Esophagus (tissue), 2 donors: ENCODE measurements at regions not wholly inside any gene's neighbourhood (a gene's known extent, or its start where the extent isn't known, plus 50 kb on each side); places are given as distances from the start of the nearest gene placed in this dataset.

Source experiments
- H3K27ac ChIP-seq, 2 donors: one replicate each; pipeline ENCODE4 v1.5.1; 2013; ENCODE audit warnings: low read depth in 2 of 2, mild to moderate bottlenecking in 2 of 2, inconsistent platforms in 1 of 2, low read length in 1 of 2, moderate library complexity in 1 of 2
- H3K27me3 ChIP-seq, 2 donors: one replicate each; pipeline ENCODE4 v1.6.1; 2013; ENCODE audit warnings: low read length in 2 of 2, control low read depth in 1 of 2, mild to moderate bottlenecking in 1 of 2; ENCODE audit not compliant: insufficient read depth in 2 of 2, control insufficient read depth in 1 of 2
- H3K36me3 ChIP-seq, 2 donors: one replicate each; pipeline ENCODE4 v1.6.1; 2013; ENCODE audit warnings: low read length in 1 of 2; ENCODE audit not compliant: control insufficient read depth in 2 of 2, insufficient read depth in 2 of 2
- H3K4me1 ChIP-seq, 2 donors: one replicate each; pipeline ENCODE4 v1.6.1; 2013; ENCODE audit warnings: low read length in 1 of 2; ENCODE audit not compliant: control insufficient read depth in 2 of 2, insufficient read depth in 2 of 2
- H3K4me3 ChIP-seq, 2 donors: one replicate each; pipeline ENCODE4 v1.5.1; 2013; ENCODE audit warnings: low read length in 2 of 2, mild to moderate bottlenecking in 2 of 2, low read depth in 1 of 2, moderate library complexity in 1 of 2
- H3K9me3 ChIP-seq, 2 donors: one replicate each; pipeline ENCODE4 v1.6.1; 2013; ENCODE audit warnings: mild to moderate bottlenecking in 2 of 2, low read depth in 1 of 2, low read length in 1 of 2, moderate library complexity in 1 of 2; ENCODE audit not compliant: control insufficient read depth in 2 of 2, insufficient read depth in 1 of 2
- WGBS, 2 donors: extraction: QIAGEN DNeasy Blood & Tissue Kit; methylation state at CpG; one replicate each; pipeline ENCODE4 v1.1.7; 2013; 5-methylcytosine and 5-hydroxymethylcytosine counted together
- donor health status: healthy with polysubstance abuse.
- donor health status: Bipolar disorder and iron deficiency.

DNA sequence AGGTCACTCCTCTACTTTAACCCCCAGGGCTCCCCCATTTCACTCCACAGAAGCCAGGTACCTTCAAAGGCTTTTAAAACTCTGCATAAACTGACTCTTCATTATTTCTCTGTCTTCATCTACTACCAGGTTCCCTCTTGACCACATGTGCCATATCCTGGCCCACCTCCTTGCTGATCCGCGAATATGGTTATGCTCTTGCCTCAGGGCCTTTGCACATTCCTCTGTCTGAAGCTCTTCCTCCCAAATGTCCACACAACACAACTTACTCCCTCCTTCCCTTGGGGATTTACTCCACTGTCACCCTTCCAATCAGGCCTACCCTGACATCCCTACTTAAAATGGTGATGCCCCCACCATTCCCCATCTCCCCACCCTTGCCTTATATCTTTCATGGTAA, 134.6 kb upstream of the ANKRD55 start:
- H3K27ac ChIP-seq: no peak overlapping the region
- no peaks in the 10 kb centered on the region for H3K36me3 ChIP-seq
- peaks cover 0 to 2% of the 10 kb centered on the region in 2 donors for H3K9me3 ChIP-seq
- WGBS, 2 donors: 93% methylated on average over 2 of the region's 2 CpGs
- H3K27me3 ChIP-seq: no peaks in the 10 kb centered on the region
- no peak overlapping the region for H3K4me3 ChIP-seq
- H3K4me1 ChIP-seq: no peaks in the 10 kb centered on the region

DNA sequence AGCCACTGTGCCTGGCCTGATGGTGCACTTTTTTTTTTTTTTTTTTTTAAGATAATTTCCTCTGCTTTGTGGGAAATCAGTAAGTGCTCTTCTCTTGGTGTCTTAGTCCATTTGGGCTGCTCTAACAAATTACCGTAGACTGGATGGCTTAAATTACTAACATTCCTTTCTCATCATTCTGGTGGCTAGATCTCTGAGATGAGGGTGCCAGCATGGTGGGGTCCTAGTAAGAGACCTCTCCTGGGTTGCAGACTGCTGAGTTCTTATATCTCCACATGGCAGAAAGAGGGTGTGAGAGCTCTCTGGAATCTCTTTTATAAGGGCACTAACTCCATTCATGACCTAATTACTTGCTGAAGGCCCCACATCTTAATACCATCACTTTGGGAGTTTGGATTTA, 133.9 kb upstream of the ANKRD55 start:
- H3K4me3 ChIP-seq: no peak overlapping the region
- WGBS, 2 donors: 95 to 100% methylated on average over 1 of the region's 1 CpG
- H3K9me3 ChIP-seq: peaks cover 0 to 2% of the 10 kb centered on the region in 2 donors
- no peaks in the 10 kb centered on the region for H3K4me1 ChIP-seq
- no peaks in the 10 kb centered on the region for H3K27me3 ChIP-seq
- H3K27ac ChIP-seq: no peak overlapping the region
- H3K36me3 ChIP-seq: no peaks in the 10 kb centered on the region

DNA sequence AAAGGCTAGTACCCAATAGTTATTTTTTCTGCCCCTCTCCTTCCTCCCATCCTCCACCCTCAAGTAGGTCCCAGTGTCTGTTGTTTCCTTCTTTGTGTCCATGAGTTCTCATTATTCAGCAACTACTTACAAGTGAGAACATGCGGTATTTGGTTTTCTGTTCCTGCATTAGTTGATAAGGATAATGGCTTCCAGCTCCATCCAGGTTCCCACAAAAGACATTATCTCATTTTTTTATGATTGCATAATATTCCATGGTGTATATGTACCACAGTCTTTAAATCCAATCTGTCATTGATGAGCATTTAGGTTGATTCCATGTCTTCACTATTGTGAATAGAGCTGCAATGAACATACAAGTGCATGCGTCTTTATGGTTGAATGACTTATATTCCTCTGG, 128.3 kb upstream of the ANKRD55 start:
- Histone ChIP-seq H3K4me1 (peaks cover 0 to 6% of the 10 kb centered on the region in 2 donors), H3K36me3 (no peaks in the 10 kb centered on the region), H3K27ac (no peak overlapping the region), H3K4me3 (no peak overlapping the region), H3K9me3 (no peaks in the 10 kb centered on the region), H3K27me3 (no peaks in the 10 kb centered on the region)
- 95% methylated on average over 2 of the region's 2 CpGs for WGBS, 2 donors

DNA sequence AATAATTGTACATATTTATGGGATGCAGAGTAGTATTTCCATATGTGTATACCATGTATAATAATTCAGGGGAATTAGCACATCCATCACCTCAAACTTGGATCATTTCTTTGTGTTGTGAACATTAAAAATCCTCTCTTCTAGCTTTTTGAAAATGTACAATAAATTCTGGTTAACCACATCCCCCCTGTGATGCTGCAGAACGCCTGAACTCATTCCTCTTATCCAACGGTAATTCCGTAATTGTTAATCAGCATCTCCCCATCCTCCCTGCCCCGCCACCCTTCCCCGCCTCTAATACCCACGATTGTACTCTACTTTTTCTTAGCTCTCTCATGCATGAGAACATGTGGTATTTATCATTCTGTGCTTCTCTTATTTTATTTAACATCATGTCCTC, 127.7 kb upstream of the ANKRD55 start:
- Histone ChIP-seq H3K4me1 (peaks cover 0 to 6% of the 10 kb centered on the region in 2 donors), H3K9me3 (no peaks in the 10 kb centered on the region), H3K27ac (no peak overlapping the region), H3K27me3 (no peaks in the 10 kb centered on the region), H3K4me3 (no peak overlapping the region), H3K36me3 (no peaks in the 10 kb centered on the region)
- WGBS, 2 donors: 85 to 86% methylated on average over 6 of the region's 6 CpGs

DNA sequence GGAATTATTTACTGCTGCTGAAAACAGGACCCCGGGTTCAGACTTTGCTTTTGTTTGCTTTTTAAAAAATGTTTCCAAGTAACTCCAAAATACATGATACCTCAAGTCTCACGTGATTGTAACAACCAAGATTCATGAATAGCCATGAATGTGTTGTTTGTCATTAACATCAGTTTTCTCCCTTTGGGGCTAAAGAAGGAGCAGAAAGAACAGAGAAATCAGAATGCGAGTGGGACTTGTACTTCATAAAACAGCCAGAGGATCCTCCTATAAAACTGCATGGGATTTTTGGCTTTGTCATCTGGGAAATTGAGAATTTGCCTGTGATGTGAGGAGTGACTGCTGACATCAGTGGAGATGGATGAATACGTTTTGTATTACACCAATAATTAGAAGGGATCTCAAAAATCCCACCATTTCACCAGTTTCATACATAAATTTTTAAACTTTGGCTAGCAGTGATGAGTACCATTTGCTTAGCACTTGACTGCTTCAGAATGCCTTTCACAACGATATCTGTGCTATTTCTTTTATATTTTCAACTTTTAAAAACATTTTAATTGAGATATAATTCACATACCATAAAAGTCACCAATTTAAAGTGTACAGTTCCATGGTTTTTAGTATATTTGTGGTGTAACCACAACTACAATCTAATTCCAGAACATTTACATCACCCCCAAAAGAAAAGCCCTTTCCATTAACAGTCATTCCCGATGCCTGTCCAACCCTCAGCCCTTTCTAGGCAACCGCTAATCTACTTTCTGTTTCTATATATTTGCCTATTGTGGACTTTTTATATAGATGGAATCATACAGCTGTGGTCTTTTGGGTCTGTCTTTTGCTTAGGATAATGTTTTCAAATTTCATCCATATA, 126.9 kb upstream of the ANKRD55 start:
- no peaks in the 10 kb centered on the region for H3K27me3 ChIP-seq
- H3K36me3 ChIP-seq: no peaks in the 10 kb centered on the region
- H3K9me3 ChIP-seq: no peaks in the 10 kb centered on the region
- H3K4me3 ChIP-seq: no peak overlapping the region
- 88 to 89% methylated on average over 7 of the region's 7 CpGs for WGBS, 2 donors
- peaks cover 0 to 6% of the 10 kb centered on the region in 2 donors for H3K4me1 ChIP-seq
- no peak overlapping the region for H3K27ac ChIP-seq

DNA sequence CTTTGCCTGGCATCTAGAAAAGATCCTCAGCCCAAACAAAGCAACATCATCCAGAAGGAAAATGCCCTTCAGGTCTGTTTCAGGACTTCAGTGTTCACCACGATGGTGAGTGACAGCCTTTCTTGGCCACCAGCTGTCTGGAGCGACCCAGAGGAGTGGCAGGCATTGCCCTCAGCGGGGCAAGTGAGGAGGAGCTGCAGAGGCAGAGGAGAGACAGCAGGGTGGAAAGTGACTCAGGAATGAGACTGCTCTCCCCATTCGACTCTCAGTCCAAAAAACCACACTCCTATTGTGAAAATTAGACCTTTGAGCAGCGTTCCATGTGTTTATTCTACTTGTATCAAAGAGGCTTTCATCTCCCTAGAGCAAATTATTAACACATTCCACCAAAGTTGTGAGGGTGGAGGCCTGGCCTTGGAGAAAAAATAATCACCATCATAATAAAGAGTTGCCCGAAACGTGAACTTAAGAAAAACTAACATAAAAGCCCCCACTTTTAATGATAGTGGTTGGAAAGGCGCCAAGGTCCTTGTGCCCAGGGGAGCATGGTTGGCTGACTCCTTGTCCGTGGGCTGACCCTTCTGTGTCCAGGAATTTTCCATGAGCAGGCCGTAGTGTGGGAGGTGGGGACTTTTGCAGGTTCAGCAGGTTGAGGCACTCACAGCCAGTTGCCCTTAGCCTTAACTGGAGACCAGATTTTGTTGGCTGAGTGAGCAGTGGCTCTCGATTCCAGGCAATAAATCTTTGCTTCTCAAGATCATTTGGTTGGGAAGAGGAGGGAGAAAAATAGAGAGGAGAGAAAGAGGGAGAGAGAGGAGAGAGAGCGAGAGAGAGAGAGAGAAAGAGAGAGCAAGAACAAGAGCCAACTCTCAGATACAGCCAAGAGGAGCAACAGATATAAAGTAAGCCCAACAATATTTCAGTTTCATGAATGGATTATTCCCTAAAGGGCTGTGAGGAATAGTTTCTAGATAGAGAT, 125.9 kb upstream of the ANKRD55 start:
- H3K4me3 ChIP-seq: no peak overlapping the region

DNA sequence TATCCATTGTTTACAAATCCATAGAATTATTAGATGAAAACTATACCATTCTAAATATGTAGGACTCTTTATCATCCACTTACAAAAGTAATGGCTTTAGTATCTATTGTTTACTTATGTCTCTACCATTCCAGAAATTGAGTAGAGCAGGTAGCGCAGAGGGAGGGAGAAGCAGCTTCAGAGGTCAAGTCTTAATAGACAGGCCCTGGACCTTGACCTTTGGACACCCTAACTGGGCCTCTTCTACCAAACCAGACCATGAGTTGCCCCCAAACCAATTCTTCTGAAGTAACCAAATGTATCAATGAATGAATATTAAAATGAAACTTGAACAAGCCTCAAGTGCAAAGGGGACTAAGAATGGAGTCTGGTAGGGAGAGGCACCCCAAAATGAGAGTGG, 124.9 kb upstream of the ANKRD55 start:
- H3K4me1 ChIP-seq: peaks cover 0 to 6% of the 10 kb centered on the region in 2 donors
- H3K4me3 ChIP-seq: no peak overlapping the region
- H3K9me3 ChIP-seq: no peaks in the 10 kb centered on the region
- WGBS, 2 donors: 94 to 95% methylated on average over 1 of the region's 1 CpG
- H3K27ac ChIP-seq: no peak overlapping the region
- no peaks in the 10 kb centered on the region for H3K36me3 ChIP-seq
- H3K27me3 ChIP-seq: no peaks in the 10 kb centered on the region

More for the DNA sequence above, 125.9 kb upstream of the ANKRD55 start:
- H3K4me1 ChIP-seq: peaks cover 0 to 6% of the 10 kb centered on the region in 2 donors
- no peaks in the 10 kb centered on the region for H3K27me3 ChIP-seq
- no peaks in the 10 kb centered on the region for H3K36me3 ChIP-seq
- 45 to 47% methylated on average over 12 of the region's 12 CpGs for WGBS, 2 donors
- no peak overlapping the region for H3K27ac ChIP-seq
- H3K9me3 ChIP-seq: no peaks in the 10 kb centered on the region

DNA sequence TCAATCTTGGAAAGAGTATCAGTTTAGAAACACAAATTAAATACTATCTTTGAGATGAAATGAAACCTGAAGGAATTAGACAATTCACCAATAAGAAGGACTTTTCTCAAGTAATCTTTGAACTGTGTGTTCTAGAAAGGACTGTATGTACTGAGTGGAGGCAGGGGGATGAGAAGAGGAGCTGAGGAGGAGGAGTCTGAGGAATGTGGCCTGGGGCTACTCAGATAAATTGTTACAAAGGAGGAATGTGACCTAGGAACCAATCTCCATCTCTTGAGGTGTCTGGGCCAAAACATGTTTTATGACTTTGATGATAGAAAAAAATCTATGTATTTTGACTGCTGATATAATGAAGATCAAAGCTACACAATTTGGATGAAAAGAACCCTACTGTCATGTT, 124.3 kb upstream of the ANKRD55 start:
- H3K27ac ChIP-seq: no peak overlapping the region
- H3K36me3 ChIP-seq: no peaks in the 10 kb centered on the region
- H3K27me3 ChIP-seq: no peaks in the 10 kb centered on the region
- no peak overlapping the region for H3K4me3 ChIP-seq
- H3K9me3 ChIP-seq: no peaks in the 10 kb centered on the region
- H3K4me1 ChIP-seq: peaks cover 0 to 6% of the 10 kb centered on the region in 2 donors

DNA sequence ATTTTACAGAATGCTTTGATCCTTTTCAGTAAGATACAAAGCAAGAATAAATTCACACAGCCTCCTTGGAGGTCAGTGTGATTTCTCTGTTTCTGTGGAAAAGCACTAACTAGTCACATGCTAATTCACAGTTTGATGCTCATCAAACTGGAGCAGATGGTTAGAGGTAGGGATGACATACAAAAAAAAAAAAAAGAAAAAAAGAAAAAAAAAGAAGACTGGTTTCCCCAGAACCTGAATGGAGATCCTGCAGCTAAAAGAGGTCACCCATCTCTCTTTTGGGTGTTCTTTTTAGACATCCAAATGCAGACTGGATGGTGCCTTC, 123.7 kb upstream of the ANKRD55 start:
- H3K4me1 ChIP-seq: peaks cover 0 to 6% of the 10 kb centered on the region in 2 donors
- H3K36me3 ChIP-seq: no peaks in the 10 kb centered on the region
- no peaks in the 10 kb centered on the region for H3K9me3 ChIP-seq
- H3K4me3 ChIP-seq: no peak overlapping the region
- H3K27me3 ChIP-seq: no peaks in the 10 kb centered on the region
- no peak overlapping the region for H3K27ac ChIP-seq
